Activated naive CD4-positive, alpha-beta T cell treated with anti-CD3 and anti-CD28 coated beads, Interleukin-2, amount 50 U/mL, for 24 hours (primary cell): ENCODE measurements at regions not wholly inside any gene's neighbourhood (a gene's known extent, or its start where the extent isn't known, plus 50 kb on each side); places are given as distances from the start of the nearest gene placed in this dataset.

Experiments
- H3K27ac Mint-ChIP-seq: one replicate; pipeline ENCODE4 v1.8.0; 2021; ENCODE audit warnings: mild to moderate bottlenecking, mixed read lengths
- H3K27me3 Mint-ChIP-seq: one replicate; pipeline ENCODE4 v1.8.0; 2021; ENCODE audit warnings: mixed read lengths
- H3K36me3 Mint-ChIP-seq: one replicate; pipeline ENCODE4 v1.8.0; 2021; ENCODE audit warnings: mixed read lengths
- H3K4me1 Mint-ChIP-seq: one replicate; pipeline ENCODE4 v1.8.0; 2021; ENCODE audit warnings: mixed read lengths
- H3K4me3 Mint-ChIP-seq: one replicate; pipeline ENCODE4 v1.8.0; 2021; ENCODE audit warnings: mild to moderate bottlenecking, mixed read lengths
- H3K9me3 Mint-ChIP-seq: one replicate; pipeline ENCODE4 v1.8.0; 2021; ENCODE audit warnings: mixed read lengths

DNA sequence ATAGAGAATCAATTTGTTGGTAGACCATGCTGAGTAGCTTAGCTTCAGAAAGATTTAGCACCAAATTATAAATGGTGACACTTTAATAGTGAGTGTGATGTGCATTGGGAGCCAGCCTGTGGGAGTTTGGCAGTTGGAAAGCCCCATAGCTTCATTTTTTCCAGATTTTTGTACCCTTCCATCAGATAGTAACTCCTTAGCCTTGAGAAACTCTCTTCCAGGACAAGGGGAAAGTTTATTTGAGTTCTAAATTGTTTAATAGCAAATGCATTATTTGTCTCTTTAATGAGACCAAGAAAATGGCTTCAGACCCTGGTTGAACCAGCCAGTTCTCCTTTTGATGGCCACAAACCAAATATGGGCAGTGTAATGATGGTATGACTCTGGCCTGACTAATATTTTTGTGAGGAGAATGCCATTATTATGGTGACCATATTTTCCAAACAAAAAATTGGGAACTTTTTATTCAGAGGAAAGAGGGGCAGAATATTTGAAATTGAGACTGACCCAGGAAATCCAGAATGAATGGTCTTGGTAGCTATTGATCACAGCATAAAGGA is 49.8 kb downstream of the PLCE1 start:
- Mint-ChIP-seq H3K9me3 (no peaks in the 10 kb centered on the region), H3K4me3 (no peak overlapping the region), H3K27ac (no peak overlapping the region), H3K36me3 (no peaks in the 10 kb centered on the region), H3K27me3 (peaks cover 5% of the 10 kb centered on the region), H3K4me1 (no peaks in the 10 kb centered on the region)

DNA sequence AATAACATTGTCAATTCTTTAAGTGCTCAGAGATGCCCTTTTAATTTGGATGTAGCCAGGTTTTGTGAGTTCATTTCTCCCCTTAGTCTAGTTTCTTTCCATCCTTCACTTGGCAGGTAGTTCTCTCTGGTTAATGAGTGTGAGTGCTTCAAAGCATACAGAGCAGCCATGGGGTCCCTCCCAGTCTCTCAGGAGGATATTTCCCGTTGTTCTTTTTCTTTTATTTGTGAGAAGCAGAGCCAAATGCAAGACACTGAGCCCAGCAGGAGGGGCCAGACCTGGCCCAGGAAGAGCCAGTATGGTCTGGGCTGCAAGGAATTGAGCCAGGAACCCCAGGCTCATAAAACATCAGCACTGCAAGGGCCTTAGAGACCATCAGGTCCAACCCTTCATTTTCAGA is 52.4 kb downstream of the PLCE1 start:
- Mint-ChIP-seq H3K27me3 (peaks cover 12% of the 10 kb centered on the region), H3K27ac (no peak overlapping the region), H3K9me3 (no peaks in the 10 kb centered on the region), H3K4me3 (no peak overlapping the region), H3K4me1 (no peaks in the 10 kb centered on the region), H3K36me3 (no peaks in the 10 kb centered on the region)

DNA sequence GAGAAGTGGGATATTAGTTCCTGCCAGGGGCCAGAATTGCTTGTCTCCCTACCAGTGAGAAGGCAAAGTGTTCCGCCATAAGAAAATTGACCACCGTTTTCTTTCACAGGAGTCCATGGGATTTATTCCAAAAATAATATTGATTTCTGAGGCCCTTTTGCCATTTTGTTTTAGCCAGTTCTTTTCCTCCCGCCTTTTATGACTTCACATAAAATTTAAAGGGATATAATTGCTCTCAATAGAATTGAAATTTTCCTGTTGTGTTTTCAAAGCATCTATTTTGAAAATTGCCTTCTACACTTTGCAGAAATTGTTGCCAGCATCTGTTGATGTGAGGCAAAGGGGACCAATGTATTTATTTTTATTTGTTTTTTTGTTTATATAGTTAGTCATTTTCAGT is 53.6 kb downstream of the PLCE1 start:
- Mint-ChIP-seq H3K4me3 (no peak overlapping the region), H3K4me1 (no peaks in the 10 kb centered on the region), H3K9me3 (no peaks in the 10 kb centered on the region), H3K27ac (no peak overlapping the region), H3K36me3 (no peaks in the 10 kb centered on the region), H3K27me3 (peaks cover 12% of the 10 kb centered on the region)

DNA sequence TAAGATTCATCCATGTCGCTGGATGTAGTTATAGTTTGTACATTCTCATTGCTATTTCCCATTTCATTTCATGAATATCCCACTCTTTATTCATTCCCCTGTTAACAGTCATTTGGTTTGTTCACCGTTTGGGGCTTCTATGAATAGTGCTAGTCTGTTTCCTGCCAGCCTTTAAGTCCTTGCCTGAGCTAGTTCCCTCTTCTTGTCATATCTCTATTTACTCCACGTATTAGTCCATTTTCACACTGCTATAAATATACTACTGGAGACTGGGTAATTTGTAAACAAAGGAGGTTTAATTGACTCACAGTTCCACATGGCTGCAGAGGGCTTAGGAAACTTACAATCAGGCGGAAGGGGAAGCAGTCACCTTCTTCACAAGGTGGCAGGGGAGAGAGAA is 56.2 kb downstream of the PLCE1 start:
- Mint-ChIP-seq H3K4me3 (no peak overlapping the region), H3K27me3 (peaks cover 10% of the 10 kb centered on the region)

DNA sequence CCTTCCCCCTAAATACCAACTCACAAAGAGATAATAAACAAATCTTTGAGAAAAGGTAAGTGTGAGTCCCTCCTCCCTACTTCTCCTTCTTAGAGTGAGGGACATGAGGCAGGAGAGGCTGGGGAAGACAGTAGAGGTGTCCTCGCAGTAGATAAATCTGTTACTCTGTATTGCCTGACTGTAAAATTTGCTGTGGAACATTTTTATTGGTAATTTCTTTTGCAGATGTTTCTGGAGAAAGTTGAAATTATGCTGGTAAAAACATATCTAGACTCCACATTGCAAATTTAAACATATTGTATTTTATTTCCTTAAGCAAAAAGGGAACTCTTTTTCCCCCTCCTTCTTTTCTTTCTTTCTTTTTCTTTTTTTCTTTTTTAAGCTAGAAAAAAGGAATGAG is 58.5 kb downstream of the PLCE1 start:
- Mint-ChIP-seq H3K27me3 (peaks cover 10% of the 10 kb centered on the region), H3K9me3 (no peaks in the 10 kb centered on the region), H3K4me3 (no peak overlapping the region), H3K27ac (no peak overlapping the region), H3K36me3 (no peaks in the 10 kb centered on the region), H3K4me1 (no peaks in the 10 kb centered on the region)

More for the DNA sequence above, 56.2 kb downstream of the PLCE1 start:
- Mint-ChIP-seq H3K36me3 (no peaks in the 10 kb centered on the region), H3K9me3 (no peaks in the 10 kb centered on the region), H3K27ac (no peak overlapping the region), H3K4me1 (no peaks in the 10 kb centered on the region)

DNA sequence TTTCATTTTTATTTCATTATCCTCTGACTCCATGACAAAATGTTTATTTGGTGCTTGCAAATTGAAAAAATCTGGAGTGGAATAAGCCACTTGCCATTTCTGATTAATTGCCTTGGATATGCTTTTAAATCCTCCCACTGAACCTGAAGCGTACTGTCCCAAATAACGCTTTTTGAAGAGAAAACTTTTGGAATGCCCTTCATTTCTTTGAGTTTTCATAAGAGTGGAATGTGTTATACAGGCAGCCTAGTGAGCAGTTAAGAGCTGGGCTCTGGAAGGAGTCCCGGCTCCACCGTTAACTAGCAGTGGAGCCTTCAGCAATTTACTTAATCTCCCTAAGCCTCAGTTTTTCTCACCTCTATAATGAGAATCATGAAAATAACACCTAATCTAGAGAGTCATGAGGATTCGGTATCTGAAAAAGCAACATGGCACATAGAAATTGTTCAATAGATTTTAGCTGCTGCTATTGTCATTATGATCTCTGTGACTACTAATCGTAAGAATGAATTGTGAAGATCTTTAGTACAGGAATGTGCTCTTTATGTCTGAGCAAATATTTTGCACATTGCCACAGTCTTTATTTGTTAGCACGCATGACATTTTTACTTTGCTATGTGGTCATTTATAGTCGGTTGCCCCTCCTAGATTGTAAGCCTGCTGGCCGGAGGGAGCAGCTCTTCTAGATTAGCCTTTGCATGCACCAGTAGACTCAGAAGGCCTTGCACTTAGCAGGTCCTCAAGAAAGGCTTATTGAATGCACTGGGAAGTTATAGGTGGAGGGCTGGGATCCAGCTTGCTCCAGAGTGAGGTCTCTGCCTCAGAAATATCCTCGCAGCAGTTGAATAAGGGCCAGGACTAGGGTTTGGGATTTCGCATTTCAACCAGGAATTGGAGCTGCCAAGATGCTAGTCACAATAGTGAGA is 59.4 kb downstream of the PLCE1 start:
- Mint-ChIP-seq H3K27me3 (peaks cover 8% of the 10 kb centered on the region), H3K4me3 (no peak overlapping the region), H3K36me3 (no peaks in the 10 kb centered on the region), H3K9me3 (no peaks in the 10 kb centered on the region), H3K4me1 (no peaks in the 10 kb centered on the region), H3K27ac (no peak overlapping the region)

DNA sequence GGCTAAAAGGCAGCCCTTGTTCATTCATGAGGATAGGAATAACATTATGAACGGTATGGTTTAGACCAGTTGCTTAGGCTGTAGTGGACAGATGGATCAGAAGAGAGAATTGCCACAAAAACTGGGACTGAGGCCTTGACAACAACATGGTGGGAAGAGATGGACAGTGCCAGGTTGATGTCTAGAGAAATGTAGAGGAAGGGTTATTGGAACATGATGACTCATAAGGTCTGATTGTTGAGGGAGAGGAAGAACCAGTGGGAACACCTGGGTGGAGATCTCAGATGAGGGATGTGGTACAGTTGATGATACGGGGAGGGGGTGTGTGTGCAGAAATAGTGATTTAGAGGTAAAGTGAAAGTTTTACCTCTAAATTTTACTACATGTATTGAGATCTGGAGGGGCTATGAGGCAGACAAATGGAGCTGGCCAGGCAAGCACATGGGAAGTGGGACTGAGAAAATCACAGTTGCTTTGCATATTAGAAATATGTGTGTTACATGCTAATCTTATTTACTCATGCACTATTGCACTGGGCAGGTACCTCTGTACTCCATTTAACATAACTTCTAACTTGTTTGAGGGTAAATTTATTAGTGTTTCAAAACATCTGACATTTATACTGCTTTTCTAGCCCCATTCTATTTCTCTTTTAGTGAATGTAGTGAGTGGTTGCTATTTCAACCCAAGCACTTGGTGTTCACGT is 65.6 kb downstream of the PLCE1 start:
- H3K27me3 Mint-ChIP-seq = no peaks in the 10 kb centered on the region
- H3K27ac Mint-ChIP-seq = no peak overlapping the region
- H3K4me1 Mint-ChIP-seq = no peaks in the 10 kb centered on the region
- H3K4me3 Mint-ChIP-seq = no peak overlapping the region
- no peaks in the 10 kb centered on the region for H3K36me3 Mint-ChIP-seq
- no peaks in the 10 kb centered on the region for H3K9me3 Mint-ChIP-seq

DNA sequence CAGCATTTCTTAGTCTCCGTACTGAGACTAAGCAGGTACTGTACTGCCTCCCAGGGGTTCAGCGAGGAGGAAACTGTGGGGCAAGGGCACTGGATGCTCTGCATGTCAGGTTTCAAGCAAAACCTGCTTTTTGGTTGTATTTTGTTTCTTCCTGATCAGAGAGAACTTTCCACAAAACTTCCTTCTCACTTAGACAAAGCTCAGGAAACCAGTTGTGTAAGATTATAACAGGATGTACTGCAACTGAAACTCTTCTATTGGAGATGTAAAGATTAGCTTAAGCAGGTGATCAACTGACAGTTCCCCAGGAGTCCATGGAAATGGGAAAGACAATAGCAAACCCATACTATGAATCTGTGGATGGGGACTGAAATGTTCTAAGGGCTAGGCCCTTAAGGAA is 67.3 kb downstream of the PLCE1 start:
- Mint-ChIP-seq H3K4me3 (no peak overlapping the region), H3K27ac (no peak overlapping the region), H3K9me3 (no peaks in the 10 kb centered on the region), H3K4me1 (no peaks in the 10 kb centered on the region), H3K27me3 (peaks cover 4% of the 10 kb centered on the region), H3K36me3 (no peaks in the 10 kb centered on the region)

DNA sequence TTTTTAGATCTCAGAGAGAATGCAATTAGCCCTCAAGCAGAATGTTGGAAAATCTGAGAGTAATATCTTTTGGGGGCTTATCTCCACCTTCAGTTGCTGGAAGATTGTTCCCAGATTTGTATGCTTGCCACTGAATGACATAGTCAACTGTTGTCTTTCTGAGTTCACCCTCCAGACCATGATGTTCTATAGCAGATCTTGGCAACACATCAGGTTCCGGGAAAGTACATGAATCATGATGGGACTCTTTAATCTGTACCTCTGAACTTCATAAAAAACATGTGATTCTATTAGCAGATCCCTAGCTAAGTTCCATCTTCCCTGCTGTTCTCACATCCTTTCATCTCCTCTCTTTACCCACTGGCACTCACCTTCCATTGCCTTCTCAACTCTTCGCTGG is 68.9 kb downstream of the PLCE1 start:
- peaks cover 4% of the 10 kb centered on the region for H3K27me3 Mint-ChIP-seq
- H3K9me3 Mint-ChIP-seq = no peaks in the 10 kb centered on the region
- H3K4me3 Mint-ChIP-seq = no peak overlapping the region
- no peak overlapping the region for H3K27ac Mint-ChIP-seq
- no peaks in the 10 kb centered on the region for H3K36me3 Mint-ChIP-seq
- no peaks in the 10 kb centered on the region for H3K4me1 Mint-ChIP-seq

DNA sequence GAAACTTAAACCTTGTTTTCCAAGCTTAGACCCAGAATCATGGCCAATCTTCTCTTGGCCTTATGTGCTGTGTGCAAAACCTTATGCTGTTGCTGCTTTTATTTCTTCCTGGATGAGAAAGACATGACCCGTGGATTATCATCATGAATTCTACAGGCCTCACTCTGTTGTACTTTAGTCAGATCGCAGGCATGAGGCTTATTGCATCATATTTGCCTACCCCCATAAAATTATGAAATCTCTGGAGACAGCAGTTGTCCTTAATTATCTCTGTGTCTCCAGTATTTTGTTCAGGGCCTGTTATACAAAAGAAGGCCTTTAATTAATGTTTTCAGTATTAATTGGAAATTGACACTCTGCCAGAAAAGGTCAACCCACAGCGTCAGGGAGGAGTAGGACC is 71.6 kb downstream of the PLCE1 start:
- H3K4me1 Mint-ChIP-seq = no peaks in the 10 kb centered on the region
- H3K4me3 Mint-ChIP-seq = no peak overlapping the region
- no peaks in the 10 kb centered on the region for H3K36me3 Mint-ChIP-seq
- H3K9me3 Mint-ChIP-seq = no peaks in the 10 kb centered on the region
- no peak overlapping the region for H3K27ac Mint-ChIP-seq
- peaks cover 5% of the 10 kb centered on the region for H3K27me3 Mint-ChIP-seq

DNA sequence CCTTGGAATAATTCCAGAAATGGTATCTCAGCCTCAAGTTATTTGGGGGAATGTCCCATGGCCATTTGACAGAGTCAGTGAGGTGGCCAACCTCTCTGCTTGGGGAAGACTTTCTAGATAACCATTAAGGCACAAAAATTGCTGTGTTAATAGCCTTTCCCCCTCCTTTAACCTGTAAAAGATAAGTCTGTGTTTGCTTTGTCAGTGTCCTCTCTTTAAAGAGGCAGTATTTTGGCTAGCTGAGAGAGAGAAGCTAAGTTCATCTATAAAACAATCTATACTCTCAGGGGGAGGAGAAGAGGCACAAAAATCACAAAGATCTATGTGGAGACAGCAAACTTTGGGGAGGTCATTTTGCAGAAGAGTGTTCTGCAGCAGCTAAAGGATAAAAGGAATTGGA is 72.1 kb downstream of the PLCE1 start:
- Mint-ChIP-seq H3K27me3 (peaks cover 5% of the 10 kb centered on the region), H3K27ac (no peak overlapping the region), H3K4me1 (no peaks in the 10 kb centered on the region), H3K9me3 (no peaks in the 10 kb centered on the region), H3K4me3 (no peak overlapping the region), H3K36me3 (no peaks in the 10 kb centered on the region)

DNA sequence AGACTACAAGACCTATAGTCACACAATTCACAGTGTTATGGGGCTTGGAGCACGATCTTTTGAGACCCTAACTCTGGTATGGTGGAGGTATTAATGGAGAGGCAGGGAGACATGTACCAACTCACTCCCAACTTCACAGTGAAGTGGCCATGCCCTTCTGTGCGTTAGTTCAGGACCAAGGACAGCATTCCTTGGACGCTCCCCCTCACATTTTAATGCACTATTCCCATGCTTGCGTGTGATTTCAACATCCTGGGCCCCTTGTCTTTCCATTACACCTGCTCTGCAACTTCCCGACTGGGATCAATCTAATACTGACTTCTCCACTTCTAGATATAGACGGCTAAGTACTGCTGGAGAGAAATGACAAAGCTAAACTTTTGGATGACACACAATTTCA is 72.7 kb downstream of the PLCE1 start:
- no peaks in the 10 kb centered on the region for H3K36me3 Mint-ChIP-seq
- H3K27me3 Mint-ChIP-seq = peaks cover 5% of the 10 kb centered on the region
- H3K9me3 Mint-ChIP-seq = no peaks in the 10 kb centered on the region
- no peak overlapping the region for H3K4me3 Mint-ChIP-seq
- no peak overlapping the region for H3K27ac Mint-ChIP-seq
- no peaks in the 10 kb centered on the region for H3K4me1 Mint-ChIP-seq

DNA sequence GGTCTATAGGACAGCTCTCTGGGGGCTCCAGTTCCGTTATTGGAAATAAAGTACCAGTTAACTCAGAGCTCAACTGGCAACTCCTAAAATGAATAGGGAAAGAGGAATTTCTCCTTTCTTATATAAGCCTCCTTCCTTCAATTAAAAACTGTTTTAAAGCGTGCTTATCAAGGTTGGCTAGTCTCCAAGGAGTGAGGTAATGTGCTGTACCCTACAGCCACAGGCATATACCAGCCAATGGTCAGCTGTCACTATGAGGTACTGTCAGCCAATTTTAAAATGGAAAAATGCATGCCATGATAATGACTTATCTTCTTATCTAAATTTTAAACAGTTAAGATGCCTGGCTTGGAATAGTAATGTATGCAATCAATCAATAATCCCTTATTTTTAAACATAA is 76.2 kb downstream of the PLCE1 start:
- no peaks in the 10 kb centered on the region for H3K36me3 Mint-ChIP-seq
- no peak overlapping the region for H3K27ac Mint-ChIP-seq
- no peak overlapping the region for H3K4me3 Mint-ChIP-seq
- H3K4me1 Mint-ChIP-seq = no peaks in the 10 kb centered on the region
- H3K27me3 Mint-ChIP-seq = peaks cover 5% of the 10 kb centered on the region
- H3K9me3 Mint-ChIP-seq = no peaks in the 10 kb centered on the region

DNA sequence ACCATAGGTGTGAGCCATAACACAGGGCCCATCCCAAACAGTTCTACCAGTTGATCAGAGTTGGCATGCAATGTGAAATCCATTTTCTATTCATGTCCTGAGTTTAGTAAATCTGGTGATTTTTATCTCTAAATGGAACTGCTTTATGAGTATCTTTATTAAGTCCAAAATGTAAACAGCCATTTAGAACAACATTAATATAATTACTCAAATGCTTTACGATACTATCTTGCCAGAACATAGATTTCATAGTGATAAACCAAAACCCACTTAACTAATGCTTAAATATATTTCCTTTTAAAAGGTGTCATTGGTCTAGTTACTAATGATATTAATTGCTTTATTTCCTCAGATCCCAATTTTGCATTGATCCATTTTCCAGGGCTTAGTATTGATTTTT is 80.7 kb downstream of the PLCE1 start:
- no peaks in the 10 kb centered on the region for H3K36me3 Mint-ChIP-seq
- H3K4me1 Mint-ChIP-seq = no peaks in the 10 kb centered on the region
- H3K27ac Mint-ChIP-seq = no peak overlapping the region
- H3K4me3 Mint-ChIP-seq = no peak overlapping the region
- H3K9me3 Mint-ChIP-seq = no peaks in the 10 kb centered on the region
- peaks cover under 1% of the 10 kb centered on the region for H3K27me3 Mint-ChIP-seq

DNA sequence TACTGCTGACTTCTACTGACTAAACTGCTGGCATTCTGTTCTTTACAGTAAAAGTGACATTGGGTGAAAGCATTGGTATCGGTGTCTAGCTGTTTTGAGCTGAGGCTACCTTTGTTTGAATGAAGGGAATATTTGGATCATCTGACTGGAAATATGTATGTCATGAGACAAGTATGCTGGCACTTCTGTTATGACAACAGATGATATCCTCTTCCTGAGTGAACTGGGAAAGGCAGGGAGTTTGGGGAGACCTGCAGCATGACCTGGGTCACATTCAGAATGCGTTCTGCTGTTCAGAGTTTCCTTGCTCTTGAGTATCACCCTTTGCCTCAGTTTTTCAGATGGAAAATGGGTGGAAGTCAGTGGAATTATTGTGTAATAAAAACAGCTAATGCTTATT is 81.8 kb downstream of the PLCE1 start:
- Mint-ChIP-seq H3K4me3 (no peak overlapping the region), H3K36me3 (no peaks in the 10 kb centered on the region), H3K27me3 (no peaks in the 10 kb centered on the region), H3K4me1 (no peaks in the 10 kb centered on the region), H3K27ac (no peak overlapping the region), H3K9me3 (no peaks in the 10 kb centered on the region)

DNA sequence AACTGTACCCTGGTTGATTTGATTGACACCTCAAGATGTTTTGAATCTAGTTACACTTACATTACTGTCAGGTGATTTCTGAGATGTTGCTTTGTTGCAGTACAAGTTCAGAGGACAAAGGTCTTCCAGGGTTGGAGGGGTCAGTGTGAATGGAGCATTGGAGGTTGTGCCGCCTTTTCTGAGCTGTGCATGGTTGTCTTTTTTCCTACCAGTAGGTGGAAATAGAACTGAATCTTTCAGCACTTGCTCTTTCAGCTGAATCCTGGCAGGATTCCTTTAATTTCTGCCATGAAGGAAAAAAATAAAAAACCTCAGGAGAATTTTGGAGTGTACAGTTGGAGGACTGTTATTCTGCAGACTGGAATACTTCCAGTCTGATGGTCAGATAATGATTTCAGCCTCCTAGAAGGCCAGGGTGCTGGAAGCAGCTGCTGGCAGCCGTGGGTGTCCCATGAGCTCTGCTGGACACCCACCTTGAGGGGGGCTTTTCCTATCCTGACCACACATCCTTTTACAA is 82.7 kb downstream of the PLCE1 start:
- H3K9me3 Mint-ChIP-seq = peaks cover 6% of the 10 kb centered on the region
- H3K27me3 Mint-ChIP-seq = no peaks in the 10 kb centered on the region
- no peak overlapping the region for H3K4me3 Mint-ChIP-seq
- H3K27ac Mint-ChIP-seq = no peak overlapping the region
- H3K4me1 Mint-ChIP-seq = no peaks in the 10 kb centered on the region
- no peaks in the 10 kb centered on the region for H3K36me3 Mint-ChIP-seq
